HEK293 (cell line): ENCODE measurements at regions not wholly inside any gene's neighbourhood (a gene's known extent, or its start where the extent isn't known, plus 50 kb on each side); places are given as distances from the start of the nearest gene placed in this dataset.
"Not testable (repeated sequence)": the region's sequence is repeated elsewhere in the genome, so short reads cannot be mapped to it uniquely, and the experiment has no call there.

Experiments used
- ZNF114 ChIP-seq: fragments of 450-650 bp; formaldehyde crosslinking; IDR thresholded peaks from 2 replicates; pipeline ENCODE4 v1.5.0; 2017; ENCODE audit warnings: missing biosample characterization, missing genetic modification characterization
- ZNF138 ChIP-seq: fragments of 450-650 bp; formaldehyde crosslinking; IDR thresholded peaks from 2 replicates; pipeline ENCODE4 v1.5.1; 2016; ENCODE audit warnings: missing biosample characterization, missing genetic modification characterization, borderline replicate concordance
- ZNF24 ChIP-seq: fragments of 450-650 bp; formaldehyde crosslinking; IDR thresholded peaks from 2 replicates; pipeline ENCODE4 v1.5.1; 2016; ENCODE audit warnings: missing biosample characterization, missing genetic modification characterization
- ZNF514 ChIP-seq: fragments of 450-650 bp; formaldehyde crosslinking; IDR thresholded peaks from 2 replicates; pipeline ENCODE4 v1.5.1; 2016; ENCODE audit warnings: missing biosample characterization, missing genetic modification characterization
- ZNF791 ChIP-seq: fragments of 450-650 bp; formaldehyde crosslinking; IDR thresholded peaks from 2 replicates; pipeline ENCODE4 v1.5.1; 2016; ENCODE audit warnings: missing biosample characterization, missing genetic modification characterization
- TF ChIP-seq, protein P1 (sequence below): fragments of 450-650 bp; formaldehyde crosslinking; IDR thresholded peaks from 2 replicates; pipeline ENCODE4 v1.5.1; 2016; ENCODE audit warnings: missing biosample characterization, missing genetic modification characterization
- TF ChIP-seq, protein P2 (sequence below): fragments of 450-650 bp; formaldehyde crosslinking; IDR thresholded peaks from 2 replicates; pipeline ENCODE4 v1.5.1; 2016; ENCODE audit warnings: missing biosample characterization, missing genetic modification characterization
- TF ChIP-seq, protein P3 (sequence below): fragments of 450-650 bp; formaldehyde crosslinking; IDR thresholded peaks from 2 replicates; pipeline ENCODE4 v1.5.1; 2016; ENCODE audit warnings: missing biosample characterization, missing genetic modification characterization, borderline replicate concordance

DNA sequence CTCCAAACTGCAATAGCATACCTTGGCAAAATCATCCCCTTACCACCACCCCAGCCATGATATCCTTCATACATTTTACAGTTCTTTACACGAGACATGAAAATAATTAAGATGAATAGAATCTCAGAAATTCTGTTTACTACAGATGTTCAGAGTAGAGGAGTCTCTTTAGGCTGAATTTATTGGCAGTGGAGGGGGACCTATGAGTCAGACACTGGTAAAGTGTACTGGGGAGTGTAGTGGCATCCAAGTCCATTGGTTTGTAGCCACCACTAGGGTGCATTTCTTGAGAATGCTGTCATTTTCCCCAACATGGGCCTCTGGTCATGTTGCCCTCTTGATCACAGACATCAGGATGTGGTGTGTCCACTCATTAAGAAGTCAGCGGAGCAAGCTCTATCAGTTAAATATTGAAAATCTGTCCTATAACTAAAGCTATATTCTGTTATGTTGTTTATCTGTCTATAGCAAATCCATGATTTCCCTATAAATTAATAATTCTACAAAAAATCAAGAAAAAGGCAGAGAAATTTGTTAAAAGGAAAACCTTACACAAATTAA, 672.2 kb downstream of the PRIM2 start:
- TF ChIP-seq, protein P1, sequence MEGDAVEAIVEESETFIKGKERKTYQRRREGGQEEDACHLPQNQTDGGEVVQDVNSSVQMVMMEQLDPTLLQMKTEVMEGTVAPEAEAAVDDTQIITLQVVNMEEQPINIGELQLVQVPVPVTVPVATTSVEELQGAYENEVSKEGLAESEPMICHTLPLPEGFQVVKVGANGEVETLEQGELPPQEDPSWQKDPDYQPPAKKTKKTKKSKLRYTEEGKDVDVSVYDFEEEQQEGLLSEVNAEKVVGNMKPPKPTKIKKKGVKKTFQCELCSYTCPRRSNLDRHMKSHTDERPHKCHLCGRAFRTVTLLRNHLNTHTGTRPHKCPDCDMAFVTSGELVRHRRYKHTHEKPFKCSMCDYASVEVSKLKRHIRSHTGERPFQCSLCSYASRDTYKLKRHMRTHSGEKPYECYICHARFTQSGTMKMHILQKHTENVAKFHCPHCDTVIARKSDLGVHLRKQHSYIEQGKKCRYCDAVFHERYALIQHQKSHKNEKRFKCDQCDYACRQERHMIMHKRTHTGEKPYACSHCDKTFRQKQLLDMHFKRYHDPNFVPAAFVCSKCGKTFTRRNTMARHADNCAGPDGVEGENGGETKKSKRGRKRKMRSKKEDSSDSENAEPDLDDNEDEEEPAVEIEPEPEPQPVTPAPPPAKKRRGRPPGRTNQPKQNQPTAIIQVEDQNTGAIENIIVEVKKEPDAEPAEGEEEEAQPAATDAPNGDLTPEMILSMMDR = not testable (repeated sequence)
- TF ChIP-seq, protein P2, sequence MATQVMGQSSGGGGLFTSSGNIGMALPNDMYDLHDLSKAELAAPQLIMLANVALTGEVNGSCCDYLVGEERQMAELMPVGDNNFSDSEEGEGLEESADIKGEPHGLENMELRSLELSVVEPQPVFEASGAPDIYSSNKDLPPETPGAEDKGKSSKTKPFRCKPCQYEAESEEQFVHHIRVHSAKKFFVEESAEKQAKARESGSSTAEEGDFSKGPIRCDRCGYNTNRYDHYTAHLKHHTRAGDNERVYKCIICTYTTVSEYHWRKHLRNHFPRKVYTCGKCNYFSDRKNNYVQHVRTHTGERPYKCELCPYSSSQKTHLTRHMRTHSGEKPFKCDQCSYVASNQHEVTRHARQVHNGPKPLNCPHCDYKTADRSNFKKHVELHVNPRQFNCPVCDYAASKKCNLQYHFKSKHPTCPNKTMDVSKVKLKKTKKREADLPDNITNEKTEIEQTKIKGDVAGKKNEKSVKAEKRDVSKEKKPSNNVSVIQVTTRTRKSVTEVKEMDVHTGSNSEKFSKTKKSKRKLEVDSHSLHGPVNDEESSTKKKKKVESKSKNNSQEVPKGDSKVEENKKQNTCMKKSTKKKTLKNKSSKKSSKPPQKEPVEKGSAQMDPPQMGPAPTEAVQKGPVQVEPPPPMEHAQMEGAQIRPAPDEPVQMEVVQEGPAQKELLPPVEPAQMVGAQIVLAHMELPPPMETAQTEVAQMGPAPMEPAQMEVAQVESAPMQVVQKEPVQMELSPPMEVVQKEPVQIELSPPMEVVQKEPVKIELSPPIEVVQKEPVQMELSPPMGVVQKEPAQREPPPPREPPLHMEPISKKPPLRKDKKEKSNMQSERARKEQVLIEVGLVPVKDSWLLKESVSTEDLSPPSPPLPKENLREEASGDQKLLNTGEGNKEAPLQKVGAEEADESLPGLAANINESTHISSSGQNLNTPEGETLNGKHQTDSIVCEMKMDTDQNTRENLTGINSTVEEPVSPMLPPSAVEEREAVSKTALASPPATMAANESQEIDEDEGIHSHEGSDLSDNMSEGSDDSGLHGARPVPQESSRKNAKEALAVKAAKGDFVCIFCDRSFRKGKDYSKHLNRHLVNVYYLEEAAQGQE = not testable (repeated sequence)
- TF ChIP-seq, protein P3, sequence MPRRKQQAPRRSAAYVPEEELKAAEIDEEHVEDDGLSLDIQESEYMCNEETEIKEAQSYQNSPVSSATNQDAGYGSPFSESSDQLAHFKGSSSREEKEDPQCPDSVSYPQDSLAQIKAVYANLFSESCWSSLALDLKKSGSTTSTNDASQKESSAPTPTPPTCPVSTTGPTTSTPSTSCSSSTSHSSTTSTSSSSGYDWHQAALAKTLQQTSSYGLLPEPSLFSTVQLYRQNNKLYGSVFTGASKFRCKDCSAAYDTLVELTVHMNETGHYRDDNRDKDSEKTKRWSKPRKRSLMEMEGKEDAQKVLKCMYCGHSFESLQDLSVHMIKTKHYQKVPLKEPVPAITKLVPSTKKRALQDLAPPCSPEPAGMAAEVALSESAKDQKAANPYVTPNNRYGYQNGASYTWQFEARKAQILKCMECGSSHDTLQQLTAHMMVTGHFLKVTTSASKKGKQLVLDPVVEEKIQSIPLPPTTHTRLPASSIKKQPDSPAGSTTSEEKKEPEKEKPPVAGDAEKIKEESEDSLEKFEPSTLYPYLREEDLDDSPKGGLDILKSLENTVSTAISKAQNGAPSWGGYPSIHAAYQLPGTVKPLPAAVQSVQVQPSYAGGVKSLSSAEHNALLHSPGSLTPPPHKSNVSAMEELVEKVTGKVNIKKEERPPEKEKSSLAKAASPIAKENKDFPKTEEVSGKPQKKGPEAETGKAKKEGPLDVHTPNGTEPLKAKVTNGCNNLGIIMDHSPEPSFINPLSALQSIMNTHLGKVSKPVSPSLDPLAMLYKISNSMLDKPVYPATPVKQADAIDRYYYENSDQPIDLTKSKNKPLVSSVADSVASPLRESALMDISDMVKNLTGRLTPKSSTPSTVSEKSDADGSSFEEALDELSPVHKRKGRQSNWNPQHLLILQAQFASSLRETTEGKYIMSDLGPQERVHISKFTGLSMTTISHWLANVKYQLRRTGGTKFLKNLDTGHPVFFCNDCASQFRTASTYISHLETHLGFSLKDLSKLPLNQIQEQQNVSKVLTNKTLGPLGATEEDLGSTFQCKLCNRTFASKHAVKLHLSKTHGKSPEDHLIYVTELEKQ = not testable (repeated sequence)
- TF ChIP-seq ZNF114 (tag by site-specific recombination); ZNF791; ZNF138 (tag by site-specific recombination); ZNF24 (tag by site-specific recombination); ZNF514 (tag by site-specific recombination): not testable (repeated sequence)
